Activated CD4-positive, alpha-beta memory T cell treated with anti-CD3 and anti-CD28 coated beads for 36 hours (primary cell): ENCODE measurements at regions not wholly inside any gene's neighbourhood (a gene's known extent, or its start where the extent isn't known, plus 50 kb on each side); places are given as distances from the start of the nearest gene placed in this dataset.

ENCODE experiments used
- CTCF ChIA-PET: fragments of 350-600 bp; sonication (Branson Sonifier 250); formaldehyde crosslinking; loops from one replicate; lab custom pipeline; 2021; ENCODE audit warnings: antibody characterized with exemption, inconsistent platforms; lab: Charles Lee
- POLR2A ChIA-PET: fragments of 350-600 bp; sonication (Branson Sonifier 250); formaldehyde crosslinking; loops from one replicate; lab custom pipeline; 2021; ENCODE audit warnings: antibody characterized with exemption; lab: Charles Lee
- DNase-seq: peaks from one replicate; pipeline ENCODE4 v3.0.0-alpha.2; 2020
- H3K27ac Mint-ChIP-seq: one replicate; pipeline ENCODE4 v1.8.0; 2021; ENCODE audit warnings: mixed read lengths
- H3K27me3 Mint-ChIP-seq: one replicate; pipeline ENCODE4 v1.8.0; 2021; ENCODE audit warnings: mixed read lengths
- H3K36me3 Mint-ChIP-seq: one replicate; pipeline ENCODE4 v1.8.0; 2021; ENCODE audit warnings: mixed read lengths
- H3K4me1 Mint-ChIP-seq: one replicate; pipeline ENCODE4 v1.8.0; 2021; ENCODE audit warnings: low read depth, mixed read lengths
- H3K4me3 Mint-ChIP-seq: one replicate; pipeline ENCODE4 v1.8.0; 2021; ENCODE audit warnings: mild to moderate bottlenecking, mixed read lengths
- H3K9me3 Mint-ChIP-seq: one replicate; pipeline ENCODE4 v1.8.0; 2021; ENCODE audit warnings: mixed read lengths
- intact Hi-C: fragments of 100-400 bp; cut with micrococcal nuclease; formaldehyde crosslinking; loops from one replicate; pipeline ENCODE4 v1.15.1; 2023

DNA sequence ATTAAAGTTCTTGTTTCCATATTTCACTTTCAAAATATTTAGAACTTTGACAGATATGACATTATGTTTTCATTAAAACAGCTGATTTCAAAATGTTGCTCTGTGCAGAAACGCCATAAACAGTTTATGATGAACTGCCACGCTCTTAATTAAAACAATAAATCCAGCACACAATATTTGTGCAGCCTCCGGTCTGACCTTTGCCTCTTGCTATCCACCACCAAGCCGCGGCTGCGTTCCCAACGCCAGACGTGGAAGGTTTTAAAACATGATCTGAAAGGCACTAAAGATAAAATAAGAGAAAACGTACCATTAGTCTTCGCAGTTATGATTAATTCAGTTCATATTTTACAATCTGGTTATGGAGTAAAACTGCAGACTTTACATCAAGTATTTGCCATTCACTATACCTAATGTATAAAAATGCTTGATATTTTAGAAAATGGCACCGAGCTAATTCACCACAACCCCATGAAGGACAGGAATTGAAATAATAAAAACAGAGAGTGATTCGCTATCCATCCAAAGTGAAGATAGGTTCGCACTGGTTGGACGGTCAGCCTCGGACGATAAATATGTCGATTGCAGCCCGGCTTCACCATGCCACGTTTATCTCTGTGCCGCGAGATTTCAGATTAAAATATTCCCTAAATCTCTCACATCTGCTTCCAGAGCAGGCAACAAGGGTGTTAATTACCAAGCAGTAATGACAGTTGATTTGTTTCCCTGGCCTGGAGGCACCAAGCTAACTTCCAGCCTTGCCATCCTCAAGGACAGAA, 103.3 kb upstream of the ZNF507 start:
- no peak overlapping the region for H3K4me3 Mint-ChIP-seq
- H3K36me3 Mint-ChIP-seq: no peaks in the 10 kb centered on the region
- no peak for DNase-seq
- H3K27me3 Mint-ChIP-seq: no peaks in the 10 kb centered on the region
- CTCF ChIA-PET: no interaction called here
- POLR2A ChIA-PET: no interaction called here
- intact Hi-C loops: no loop called here
- no peaks in the 10 kb centered on the region for H3K4me1 Mint-ChIP-seq
- H3K27ac Mint-ChIP-seq: no peak overlapping the region
- H3K9me3 Mint-ChIP-seq: no peaks in the 10 kb centered on the region

DNA sequence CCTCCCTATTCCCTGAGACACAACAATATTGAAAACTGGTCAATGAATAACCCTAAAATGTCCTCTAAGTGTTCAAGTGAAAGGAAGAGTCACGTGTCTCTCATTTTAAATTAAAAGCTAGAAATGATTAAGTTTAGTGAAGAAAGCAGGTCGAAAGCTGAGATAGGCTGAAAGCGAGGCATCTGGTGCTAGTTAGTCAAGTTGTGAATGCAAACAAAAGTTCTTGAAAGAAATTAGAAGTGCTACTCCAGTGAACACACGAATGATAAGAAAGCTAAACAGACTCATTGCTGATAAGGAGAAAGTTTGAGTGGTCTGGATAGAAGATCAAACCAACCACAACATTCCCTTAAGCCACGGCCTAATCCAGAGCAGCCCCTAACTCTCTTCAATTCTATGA, 99.4 kb upstream of the ZNF507 start:
- no peak overlapping the region for H3K27ac Mint-ChIP-seq
- no peaks in the 10 kb centered on the region for H3K36me3 Mint-ChIP-seq
- DNase-seq: no peak
- H3K4me1 Mint-ChIP-seq: no peaks in the 10 kb centered on the region
- H3K27me3 Mint-ChIP-seq: peaks cover 2% of the 10 kb centered on the region
- H3K4me3 Mint-ChIP-seq: no peak overlapping the region
- CTCF ChIA-PET: no interaction called here
- intact Hi-C loops: no loop called here
- POLR2A ChIA-PET: no interaction called here
- H3K9me3 Mint-ChIP-seq: no peaks in the 10 kb centered on the region

DNA sequence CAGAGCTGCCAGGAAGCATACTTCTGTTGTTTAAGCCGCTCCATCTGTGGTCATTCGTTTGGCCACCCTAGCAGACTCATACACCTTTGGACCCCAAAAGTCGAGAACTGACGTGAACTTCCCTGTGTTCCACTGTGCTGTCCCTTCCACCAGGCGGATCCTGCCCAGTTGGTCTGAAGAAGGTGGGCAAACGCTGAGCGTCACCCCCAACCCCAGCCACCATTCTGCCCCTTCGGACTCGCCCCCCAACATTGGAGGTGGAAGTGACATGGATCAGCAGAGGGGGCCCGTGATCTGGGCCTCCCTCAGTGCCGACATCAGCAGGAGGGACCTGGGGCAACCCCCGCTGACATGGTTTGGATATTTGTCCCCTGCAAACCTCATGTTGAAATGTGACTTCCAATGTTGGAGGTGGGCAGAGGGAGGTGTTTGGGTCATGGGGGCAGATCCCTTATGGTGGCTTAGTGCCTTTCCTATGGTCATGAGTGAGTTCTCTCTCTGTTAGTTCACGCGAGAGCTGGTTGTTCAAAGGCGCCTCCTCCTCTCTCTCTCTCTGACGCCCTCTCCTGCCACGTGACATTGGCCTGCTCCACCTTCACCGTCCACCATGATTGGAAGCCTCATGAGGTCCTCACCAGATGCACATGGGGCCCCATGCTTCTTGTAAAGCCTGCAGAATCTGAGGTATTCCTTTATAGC, 93.6 kb upstream of the ZNF507 start:
- Mint-ChIP-seq H3K36me3 (no peaks in the 10 kb centered on the region), H3K27ac (no peak overlapping the region), H3K9me3 (no peaks in the 10 kb centered on the region), H3K4me1 (no peaks in the 10 kb centered on the region), H3K27me3 (peaks cover 9% of the 10 kb centered on the region), H3K4me3 (no peak overlapping the region)
- no peak for DNase-seq
- POLR2A ChIA-PET: no interaction called here
- CTCF ChIA-PET: no interaction called here
- intact Hi-C loops: no loop called here

DNA sequence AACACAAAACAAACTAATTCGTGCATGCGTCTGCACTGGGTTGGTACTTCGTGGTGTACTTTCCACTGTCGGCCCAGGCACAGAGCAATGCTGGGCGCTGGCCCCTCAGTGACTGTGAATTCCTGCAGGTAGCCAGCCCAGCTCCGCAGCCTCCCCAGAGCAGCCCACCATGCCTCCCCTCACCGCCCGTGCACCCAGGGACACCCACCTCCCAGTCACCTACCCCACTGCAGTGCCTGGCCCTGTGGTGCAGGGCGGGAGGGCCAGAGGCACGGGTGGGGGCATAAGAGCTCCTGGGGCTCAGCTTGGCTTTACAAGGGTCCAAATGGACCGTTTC, 93.1 kb upstream of the ZNF507 start:
- intact Hi-C loops: no loop called here
- no peak overlapping the region for H3K4me3 Mint-ChIP-seq
- CTCF ChIA-PET: no interaction called here

DNA sequence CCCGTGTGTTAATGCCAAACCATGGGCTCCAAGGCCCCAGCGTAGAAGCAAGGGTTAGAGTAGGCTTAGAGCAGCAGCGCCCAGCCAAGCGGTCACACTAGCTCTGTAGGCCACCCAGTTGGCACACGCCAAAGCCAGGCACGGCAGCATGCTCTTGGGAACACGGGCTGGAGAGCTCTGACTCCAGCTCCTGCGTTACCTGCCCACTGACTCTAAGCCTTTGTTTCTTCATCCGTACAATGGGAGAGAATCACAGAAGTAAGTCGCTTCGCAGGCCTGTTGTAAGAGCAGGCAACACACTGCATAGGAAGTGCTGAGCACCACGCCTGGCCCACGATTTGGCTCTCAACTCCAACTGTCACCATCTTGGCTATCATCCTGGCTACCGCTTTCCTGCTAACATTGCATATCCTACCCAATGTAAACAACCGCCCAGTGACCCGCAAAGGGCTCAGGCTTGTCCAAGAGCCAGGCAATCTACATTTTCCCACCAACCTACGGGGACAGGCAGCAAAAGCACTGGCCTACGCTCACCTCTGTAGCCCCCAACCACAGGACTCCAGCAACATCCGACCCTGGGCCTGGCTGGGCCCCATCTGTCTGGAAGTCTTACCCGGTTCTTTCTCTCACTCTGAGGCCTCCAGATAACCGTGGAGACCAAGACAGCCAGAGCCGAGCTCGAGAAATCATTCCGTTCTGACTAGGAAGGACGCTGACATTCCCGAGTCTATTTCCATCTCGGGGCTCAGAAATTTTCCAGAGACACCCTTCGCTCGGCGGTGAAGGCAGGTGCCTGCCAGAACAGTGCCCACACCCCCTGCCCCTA, 91.5 kb upstream of the ZNF507 start:
- CTCF ChIA-PET: no interaction called here
- H3K27me3 Mint-ChIP-seq: peaks cover 9% of the 10 kb centered on the region
- POLR2A ChIA-PET: no interaction called here
- H3K9me3 Mint-ChIP-seq: no peaks in the 10 kb centered on the region
- DNase-seq: no peak
- H3K27ac Mint-ChIP-seq: no peak overlapping the region
- H3K36me3 Mint-ChIP-seq: no peaks in the 10 kb centered on the region
- no peaks in the 10 kb centered on the region for H3K4me1 Mint-ChIP-seq
- H3K4me3 Mint-ChIP-seq: no peak overlapping the region
- intact Hi-C loops: no loop called here

More for the DNA sequence above, 93.1 kb upstream of the ZNF507 start:
- POLR2A ChIA-PET: no interaction called here
- H3K4me1 Mint-ChIP-seq: no peaks in the 10 kb centered on the region
- H3K9me3 Mint-ChIP-seq: no peaks in the 10 kb centered on the region
- no peak for DNase-seq
- H3K36me3 Mint-ChIP-seq: no peaks in the 10 kb centered on the region
- no peak overlapping the region for H3K27ac Mint-ChIP-seq
- peaks cover 9% of the 10 kb centered on the region for H3K27me3 Mint-ChIP-seq

DNA sequence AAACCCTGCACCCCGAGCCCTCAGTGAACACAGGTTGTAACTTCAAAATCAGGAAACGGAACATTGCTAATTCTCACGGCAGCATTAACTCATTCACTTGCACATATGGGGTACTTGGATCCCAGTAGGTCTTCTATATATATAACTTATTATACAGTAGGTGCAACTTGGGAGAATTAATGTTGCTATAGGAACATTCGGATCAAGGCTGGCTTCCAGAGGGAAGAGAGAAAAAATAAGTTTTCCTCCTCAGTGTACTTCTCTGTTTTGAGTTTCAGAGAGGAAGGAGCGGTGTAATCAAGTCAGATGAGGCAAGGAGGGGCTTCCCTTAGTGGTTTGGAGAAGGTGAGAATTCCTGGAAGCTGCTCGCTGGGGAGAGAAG, 90.9 kb upstream of the ZNF507 start:
- Mint-ChIP-seq H3K27me3 (peaks cover 9% of the 10 kb centered on the region), H3K27ac (no peak overlapping the region), H3K4me1 (no peaks in the 10 kb centered on the region), H3K9me3 (no peaks in the 10 kb centered on the region), H3K36me3 (no peaks in the 10 kb centered on the region), H3K4me3 (no peak overlapping the region)
- ChIA-PET CTCF (no interaction called here), POLR2A (no interaction called here)
- intact Hi-C loops: no loop called here
- DNase-seq: no peak

DNA sequence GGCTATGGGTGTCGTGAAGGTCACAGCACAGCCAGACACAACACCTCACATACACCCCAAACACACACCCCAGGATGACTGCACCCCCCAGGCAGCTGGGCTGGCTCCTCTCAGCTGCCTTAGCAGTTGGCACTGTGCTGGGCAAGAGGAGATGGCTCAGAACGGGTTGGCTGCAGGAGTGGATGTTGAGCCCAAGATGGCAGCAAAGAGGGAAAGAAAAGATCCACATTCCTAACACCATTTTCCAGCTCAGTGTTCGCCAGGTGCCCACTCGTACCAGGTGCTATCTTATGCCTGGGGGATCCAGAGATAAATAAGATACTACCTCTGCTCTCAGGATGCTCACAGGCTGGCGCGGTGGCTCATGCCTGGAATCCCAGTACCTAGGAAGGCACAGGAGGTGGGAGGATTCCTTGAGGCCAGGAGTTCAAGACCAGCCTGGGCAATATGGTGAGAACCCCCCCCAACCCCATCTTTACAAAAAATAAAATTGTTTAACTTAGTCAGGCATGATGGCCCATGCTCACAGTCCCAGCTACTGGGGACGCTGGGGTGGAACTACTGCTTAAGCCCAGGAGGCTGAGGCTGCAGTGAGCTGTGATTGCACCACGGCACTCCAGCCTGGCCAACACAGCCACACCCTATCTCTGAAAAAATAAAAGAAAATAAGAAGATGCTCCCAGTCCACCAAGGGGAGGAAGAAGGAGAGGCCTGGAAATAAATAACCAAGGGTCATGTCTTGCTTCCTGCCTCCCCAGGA, 89.7 kb upstream of the ZNF507 start:
- no peaks in the 10 kb centered on the region for H3K9me3 Mint-ChIP-seq
- no peaks in the 10 kb centered on the region for H3K4me1 Mint-ChIP-seq
- no peak overlapping the region for H3K27ac Mint-ChIP-seq
- peaks cover 7% of the 10 kb centered on the region for H3K27me3 Mint-ChIP-seq
- intact Hi-C loops: no loop called here
- POLR2A ChIA-PET: no interaction called here
- no peak overlapping the region for H3K4me3 Mint-ChIP-seq
- CTCF ChIA-PET: no interaction called here
- no peak for DNase-seq
- H3K36me3 Mint-ChIP-seq: no peaks in the 10 kb centered on the region

DNA sequence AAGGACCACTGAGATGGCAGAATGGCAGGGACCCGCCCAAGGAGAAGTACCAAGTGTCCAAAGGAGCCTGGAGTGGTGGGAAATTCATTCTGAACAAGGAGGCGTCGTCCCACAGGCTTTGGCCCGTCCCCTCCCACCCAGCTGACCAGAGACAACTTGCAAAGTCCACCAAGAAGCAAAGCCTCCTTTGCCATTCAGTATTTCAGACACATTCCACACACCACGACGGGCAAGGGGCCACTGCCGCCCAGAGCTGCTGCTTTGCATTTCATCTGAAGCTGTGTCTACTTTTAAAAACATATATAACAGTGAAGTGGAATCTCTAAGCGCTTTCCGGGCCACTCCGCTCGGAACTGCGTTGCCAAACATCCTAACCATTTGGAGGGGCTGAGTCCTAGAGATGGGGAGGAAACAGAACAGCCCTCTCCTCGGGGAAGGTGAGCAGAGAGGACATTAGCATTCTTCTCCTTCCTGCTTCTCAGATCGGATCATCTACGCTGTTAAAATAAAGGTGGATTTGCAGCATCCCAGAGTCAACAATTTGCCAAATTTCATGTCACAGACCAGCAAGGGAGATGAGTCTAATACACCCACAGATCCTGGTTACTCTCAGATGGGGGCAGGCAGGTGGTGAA, 89.0 kb upstream of the ZNF507 start:
- no peak overlapping the region for H3K4me3 Mint-ChIP-seq

DNA sequence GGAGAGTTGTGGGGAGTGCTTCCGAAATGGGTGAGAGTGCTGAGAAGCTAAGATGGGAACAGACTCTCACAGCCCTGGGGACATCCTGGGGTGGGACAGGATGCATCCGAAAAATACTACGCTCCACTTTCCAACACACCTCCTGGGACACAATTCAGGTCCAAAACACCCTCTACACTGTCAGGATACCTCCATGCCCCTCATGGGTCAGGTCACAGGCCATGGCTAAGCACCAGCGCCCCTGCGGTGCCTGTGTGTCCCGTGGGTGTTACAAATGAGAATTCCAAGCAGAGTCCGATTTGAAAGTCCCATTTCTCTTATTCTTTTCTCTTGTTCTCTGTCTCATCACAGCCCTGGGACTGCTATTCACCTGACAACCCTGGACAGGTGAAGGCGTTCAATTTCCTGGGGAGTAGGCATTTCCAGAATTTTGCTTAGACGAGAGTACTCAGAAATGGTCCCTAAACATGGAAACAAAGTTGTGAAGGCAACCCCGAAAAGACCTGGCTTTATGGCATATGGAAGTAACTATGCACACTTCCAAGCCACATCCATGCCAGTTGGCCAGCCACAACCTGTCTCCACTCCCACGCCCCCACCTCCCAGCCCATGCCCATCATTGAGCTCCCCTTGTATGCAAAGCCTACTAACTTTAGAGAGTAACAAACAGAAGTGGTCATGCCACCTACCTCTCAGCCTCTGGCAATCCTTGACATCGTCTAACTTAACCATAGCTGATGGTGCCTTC, 87.9 kb upstream of the ZNF507 start:
- Mint-ChIP-seq H3K27me3 (peaks cover 7% of the 10 kb centered on the region), H3K36me3 (no peaks in the 10 kb centered on the region), H3K4me3 (no peak overlapping the region), H3K9me3 (no peaks in the 10 kb centered on the region), H3K4me1 (no peaks in the 10 kb centered on the region), H3K27ac (no peak overlapping the region)
- intact Hi-C loops: no loop called here
- CTCF ChIA-PET: no interaction called here
- DNase-seq: no peak
- POLR2A ChIA-PET: no interaction called here

More for the DNA sequence above, 89.0 kb upstream of the ZNF507 start:
- Mint-ChIP-seq H3K4me1 (no peaks in the 10 kb centered on the region), H3K27ac (no peak overlapping the region), H3K36me3 (no peaks in the 10 kb centered on the region), H3K9me3 (no peaks in the 10 kb centered on the region), H3K27me3 (peaks cover 7% of the 10 kb centered on the region)
- intact Hi-C loops: no loop called here
- DNase-seq: no peak
- POLR2A ChIA-PET: no interaction called here
- CTCF ChIA-PET: no interaction called here

DNA sequence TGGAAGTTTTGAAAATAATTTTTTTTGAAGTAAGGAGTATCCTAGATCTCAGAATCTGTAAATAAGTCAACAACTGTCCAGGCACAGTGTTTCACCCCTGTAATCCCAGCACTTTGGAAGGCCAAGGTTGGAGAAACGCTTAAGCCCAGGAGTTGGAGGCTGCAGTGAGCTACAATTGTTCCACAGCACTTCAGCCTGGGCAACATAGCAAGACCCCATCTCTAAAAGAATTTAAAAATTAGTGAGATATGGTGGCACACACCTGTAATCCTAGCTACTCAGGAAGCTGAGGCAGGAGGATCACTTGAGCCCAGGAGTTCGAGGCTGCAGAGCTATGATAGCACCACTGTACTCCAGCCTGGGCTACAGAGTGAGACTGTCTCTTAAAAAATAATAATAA, 87.2 kb upstream of the ZNF507 start:
- no peaks in the 10 kb centered on the region for H3K36me3 Mint-ChIP-seq
- H3K9me3 Mint-ChIP-seq: no peaks in the 10 kb centered on the region
- ChIA-PET POLR2A (no interaction called here), CTCF (no interaction called here)
- no peak for DNase-seq
- intact Hi-C loops: no loop called here
- no peak overlapping the region for H3K4me3 Mint-ChIP-seq
- H3K27ac Mint-ChIP-seq: no peak overlapping the region
- peaks cover 7% of the 10 kb centered on the region for H3K27me3 Mint-ChIP-seq
- H3K4me1 Mint-ChIP-seq: no peaks in the 10 kb centered on the region

DNA sequence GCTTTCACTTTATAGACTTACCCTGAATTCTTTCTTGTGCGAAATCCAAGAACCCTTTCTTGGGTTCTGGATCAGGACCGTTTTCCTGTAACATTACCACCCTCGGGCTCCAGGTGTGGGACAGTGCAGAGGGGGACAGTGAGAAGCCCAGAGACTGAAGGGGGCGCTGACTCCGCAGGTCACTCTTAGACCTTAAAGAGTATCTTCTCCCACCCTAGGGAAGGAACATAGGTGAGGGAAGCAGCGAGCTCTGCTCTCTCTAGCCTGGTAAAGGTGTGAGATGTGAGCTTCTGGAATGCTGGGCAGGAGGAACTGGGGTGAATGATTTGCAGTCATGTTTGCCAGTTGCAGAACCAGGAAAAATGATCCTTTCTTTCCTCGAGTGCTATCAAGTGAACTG, 80.8 kb upstream of the ZNF507 start:
- POLR2A ChIA-PET: no interaction called here
- DNase-seq: no peak
- Mint-ChIP-seq H3K36me3 (no peaks in the 10 kb centered on the region), H3K9me3 (no peaks in the 10 kb centered on the region), H3K27ac (no peak overlapping the region), H3K4me1 (no peaks in the 10 kb centered on the region), H3K27me3 (peaks cover 4% of the 10 kb centered on the region), H3K4me3 (no peak overlapping the region)
- intact Hi-C loops: no loop called here
- CTCF ChIA-PET: no interaction called here
